IMR-90 (cell line): ENCODE measurements at regions not wholly inside any gene's neighbourhood (a gene's known extent, or its start where the extent isn't known, plus 50 kb on each side); places are given as distances from the start of the nearest gene placed in this dataset.

Source experiments
- BHLHE40 ChIP-seq: fragments of 150-350 bp; IDR thresholded peaks from 2 replicates; pipeline ENCODE4 v1.6.1; 2016; ENCODE audit warnings: mild to moderate bottlenecking, low read depth, low read length
- CEBPB ChIP-seq: IDR thresholded peaks from 2 replicates; pipeline ENCODE4 v1.6.1; 2012; ENCODE audit warnings: low read depth, low read length, improper control_type of control experiment
- CTCF ChIP-seq: conservative IDR thresholded peaks from 2 replicates; pipeline ENCODE4 v1.5.1; 2012; ENCODE audit warnings: mild to moderate bottlenecking, low read depth, low read length, improper control_type of control experiment
- MAFK ChIP-seq: IDR thresholded peaks from 2 replicates; pipeline ENCODE4 v1.6.1; 2012; ENCODE audit warnings: low read depth, low read length, improper control_type of control experiment
- MAZ ChIP-seq: IDR thresholded peaks from 2 replicates; pipeline ENCODE4 v1.6.1; 2012; ENCODE audit warnings: low read depth, mild to moderate bottlenecking, low read length, improper control_type of control experiment, moderate library complexity, borderline replicate concordance
- POLR2A ChIP-seq: IDR thresholded peaks from 2 replicates; pipeline ENCODE4 v1.6.1; 2012; ENCODE audit warnings: mild to moderate bottlenecking, low read depth, low read length
- RAD21 ChIP-seq: IDR thresholded peaks from 2 replicates; pipeline ENCODE4 v1.6.1; 2012; ENCODE audit warnings: low read length, improper control_type of control experiment
- SMC3 ChIP-seq: fragments of 150-350 bp; IDR thresholded peaks from 2 replicates; pipeline ENCODE4 v1.6.1; 2016; ENCODE audit warnings: low read depth, mild to moderate bottlenecking, antibody characterized with exemption, low read length, moderate library complexity
- USF2 ChIP-seq: fragments of 150-350 bp; IDR thresholded peaks from 2 replicates; pipeline ENCODE4 v1.6.1; 2017; ENCODE audit warnings: mild to moderate bottlenecking, antibody characterized with exemption, low read length, low read depth

DNA sequence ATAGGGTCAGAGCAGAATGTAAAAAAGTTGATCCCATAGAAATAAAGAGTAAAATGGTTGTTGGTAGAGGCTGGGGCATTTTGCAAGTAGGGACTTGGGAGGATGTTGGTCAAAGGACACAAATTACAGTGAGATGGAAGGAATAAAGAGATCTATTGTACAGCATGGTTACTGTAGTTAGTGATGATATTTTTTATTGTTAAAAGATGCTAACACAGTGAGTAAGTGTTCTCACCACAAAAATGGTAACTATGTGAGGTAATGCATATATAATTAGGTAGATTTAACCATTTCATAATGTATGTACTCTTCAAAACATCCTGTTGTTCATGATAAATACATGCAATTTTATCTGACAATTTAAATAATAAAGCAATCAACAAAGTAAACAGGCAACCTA is 280.7 kb upstream of the MAGI2 start:
- TF ChIP-seq POLR2A (no peak), MAZ (no peak), CTCF (no peak), USF2 (no peak), CEBPB (no peak), MAFK (no peak), RAD21 (no peak), BHLHE40 (no peak), SMC3 (no peak)
